IPS-20b (cell line): ENCODE measurements at regions not wholly inside any gene's neighbourhood (a gene's known extent, or its start where the extent isn't known, plus 50 kb on each side); places are given as distances from the start of the nearest gene placed in this dataset.
"Not testable (repeated sequence)": the region's sequence is repeated elsewhere in the genome, so short reads cannot be mapped to it uniquely, and the experiment has no call there.

Experiments
- H3K27ac ChIP-seq: one replicate; pipeline ENCODE4 v1.5.1; 2013; ENCODE audit warnings: low read length
- H3K27me3 ChIP-seq: 2 replicates; pipeline ENCODE4 v1.6.1; 2013; ENCODE audit warnings: mild to moderate bottlenecking, low read length, inconsistent platforms; ENCODE audit not compliant: insufficient read depth
- H3K36me3 ChIP-seq: 2 replicates; pipeline ENCODE4 v1.6.1; 2013; ENCODE audit warnings: low read depth, mild to moderate bottlenecking, inconsistent platforms, low read length, moderate library complexity; ENCODE audit not compliant: insufficient read depth
- H3K4me1 ChIP-seq: 2 replicates; pipeline ENCODE4 v1.6.1; 2013; ENCODE audit warnings: mild to moderate bottlenecking, control low read depth, inconsistent platforms, low read length, moderate library complexity; ENCODE audit not compliant: insufficient read depth
- H3K4me3 ChIP-seq: 2 replicates; pipeline ENCODE4 v1.5.1; 2013; ENCODE audit warnings: mild to moderate bottlenecking, low read length, inconsistent platforms
- H3K9ac ChIP-seq: 2 replicates; pipeline ENCODE4 v1.6.1; 2013; ENCODE audit warnings: low read depth, mild to moderate bottlenecking, inconsistent platforms, low read length, moderate library complexity
- H3K9me3 ChIP-seq: 2 replicates; pipeline ENCODE4 v1.6.1; 2013; ENCODE audit warnings: mild to moderate bottlenecking, low read depth, low read length, inconsistent platforms; ENCODE audit not compliant: insufficient read depth

- Histone ChIP-seq H3K9me3 (no peaks in the 10 kb centered on the region), H3K27ac (no peak overlapping the region), H3K4me3 (no peak overlapping the region), H3K27me3 (no peaks in the 10 kb centered on the region; the same call in 1 of the 2 replicates), H3K4me1 (no peaks in the 10 kb centered on the region), H3K9ac (no peak overlapping the region), H3K36me3 (no peaks in the 10 kb centered on the region)
These were observed 301.3 kb downstream of the EDEM1 start for GRCh38 chr3:5488771-5489170.

- Histone ChIP-seq H3K9me3 (no peaks in the 10 kb centered on the region), H3K9ac (no peak overlapping the region), H3K36me3 (no peaks in the 10 kb centered on the region), H3K27ac (no peak overlapping the region), H3K4me1 (no peaks in the 10 kb centered on the region), H3K27me3 (no peaks in the 10 kb centered on the region; the same call in 1 of the 2 replicates), H3K4me3 (no peak overlapping the region)
These were observed 302.0 kb downstream of the EDEM1 start for GRCh38 chr3:5489536-5489935.

- Histone ChIP-seq H3K9me3 (no peaks in the 10 kb centered on the region), H3K4me3 (no peak overlapping the region), H3K4me1 (no peaks in the 10 kb centered on the region), H3K27ac (no peak overlapping the region), H3K36me3 (no peaks in the 10 kb centered on the region), H3K27me3 (no peaks in the 10 kb centered on the region; the same call in 1 of the 2 replicates), H3K9ac (no peak overlapping the region)
These were observed 307.5 kb downstream of the EDEM1 start for GRCh38 chr3:5494905-5495519.

GRCh38 chr3:5497497-5497896, 310.0 kb downstream of the EDEM1 start:
- Histone ChIP-seq H3K27me3 (no peaks in the 10 kb centered on the region), H3K4me1 (no peaks in the 10 kb centered on the region), H3K4me3 (no peak overlapping the region), H3K9me3 (no peaks in the 10 kb centered on the region), H3K36me3 (no peaks in the 10 kb centered on the region), H3K9ac (no peak overlapping the region), H3K27ac (no peak overlapping the region)

- H3K9ac ChIP-seq, result no peak overlapping the region
These were observed 311.5 kb downstream of the EDEM1 start for GRCh38 chr3:5498981-5499380.

GRCh38 chr3:5499404-5499803, 311.9 kb downstream of the EDEM1 start:
- Histone ChIP-seq H3K9ac (no peak overlapping the region), H3K4me1 (no peaks in the 10 kb centered on the region; the same call in 1 of the 2 replicates), H3K27ac (no peak overlapping the region), H3K36me3 (no peaks in the 10 kb centered on the region), H3K9me3 (no peaks in the 10 kb centered on the region), H3K4me3 (no peak overlapping the region), H3K27me3 (no peaks in the 10 kb centered on the region)

More at GRCh38 chr3:5498981-5499380, 311.5 kb downstream of the EDEM1 start:
- Histone ChIP-seq H3K27ac (no peak overlapping the region), H3K36me3 (no peaks in the 10 kb centered on the region), H3K9me3 (no peaks in the 10 kb centered on the region), H3K4me1 (no peaks in the 10 kb centered on the region; the same call in 1 of the 2 replicates), H3K4me3 (no peak overlapping the region), H3K27me3 (no peaks in the 10 kb centered on the region)

- no peaks in the 10 kb centered on the region; the same call in 1 of the 2 replicates for H3K9me3 ChIP-seq
- no peak overlapping the region for H3K4me3 ChIP-seq
- H3K4me1 ChIP-seq, result no peaks in the 10 kb centered on the region; the same call in 1 of the 2 replicates
- no peak overlapping the region for H3K9ac ChIP-seq
- no peaks in the 10 kb centered on the region for H3K27me3 ChIP-seq
- no peaks in the 10 kb centered on the region for H3K36me3 ChIP-seq
- H3K27ac ChIP-seq, result no peak overlapping the region
These were observed 315.6 kb downstream of the EDEM1 start for GRCh38 chr3:5503136-5503535.

GRCh38 chr3:5504135-5504534, 316.6 kb downstream of the EDEM1 start:
- no peak overlapping the region for H3K4me3 ChIP-seq
- no peaks in the 10 kb centered on the region; the same call in 1 of the 2 replicates for H3K4me1 ChIP-seq
- H3K9me3 ChIP-seq, result peaks cover 4% of the 10 kb centered on the region
- H3K9ac ChIP-seq, result no peak overlapping the region
- H3K27ac ChIP-seq, result no peak overlapping the region
- H3K36me3 ChIP-seq, result no peaks in the 10 kb centered on the region
- no peaks in the 10 kb centered on the region for H3K27me3 ChIP-seq

- no peaks in the 10 kb centered on the region for H3K27me3 ChIP-seq
- no peak overlapping the region for H3K27ac ChIP-seq
- H3K9me3 ChIP-seq, result peaks cover 9% of the 10 kb centered on the region
- no peaks in the 10 kb centered on the region for H3K36me3 ChIP-seq
- no peak overlapping the region for H3K4me3 ChIP-seq
- H3K9ac ChIP-seq, result no peak overlapping the region
- no peaks in the 10 kb centered on the region; the same call in 1 of the 2 replicates for H3K4me1 ChIP-seq
These were observed 317.7 kb downstream of the EDEM1 start for GRCh38 chr3:5505163-5505562.

GRCh38 chr3:5505997-5506396, 318.5 kb downstream of the EDEM1 start:
- no peak overlapping the region for H3K4me3 ChIP-seq
- H3K27ac ChIP-seq, result no peak overlapping the region
- peaks cover 9% of the 10 kb centered on the region for H3K9me3 ChIP-seq
- no peak overlapping the region for H3K9ac ChIP-seq
- no peaks in the 10 kb centered on the region for H3K36me3 ChIP-seq
- no peaks in the 10 kb centered on the region; the same call in 1 of the 2 replicates for H3K4me1 ChIP-seq
- no peaks in the 10 kb centered on the region for H3K27me3 ChIP-seq

- not testable (repeated sequence) for H3K9me3 ChIP-seq, H3K36me3 ChIP-seq, H3K4me3 ChIP-seq, H3K4me1 ChIP-seq, H3K9ac ChIP-seq, H3K27me3 ChIP-seq, H3K27ac ChIP-seq
These were observed 321.4 kb downstream of the EDEM1 start for GRCh38 chr3:5508860-5509259.

- no peak overlapping the region for H3K27ac ChIP-seq
- H3K9me3 ChIP-seq, result peaks cover 9% of the 10 kb centered on the region
- H3K4me3 ChIP-seq, result no peak overlapping the region
- H3K9ac ChIP-seq, result no peak overlapping the region
- no peaks in the 10 kb centered on the region for H3K4me1 ChIP-seq
- H3K27me3 ChIP-seq, result no peaks in the 10 kb centered on the region
- no peaks in the 10 kb centered on the region for H3K36me3 ChIP-seq
These were observed 322.8 kb downstream of the EDEM1 start for GRCh38 chr3:5510300-5510699.
